Stimulated activated CD4-positive, alpha-beta T cell treated with anti-CD3 and anti-CD28 coated beads, Interleukin-1b, Interleukin-23, amount 100 ng/mL, for 4 hours (primary cell): ENCODE measurements at regions not wholly inside any gene's neighbourhood (a gene's known extent, or its start where the extent isn't known, plus 50 kb on each side); places are given as distances from the start of the nearest gene placed in this dataset.
A peak's percentile ranks its signal among the peaks of the same experiment; 100 is the strongest.

Experiments
- DNase-seq, 2 donors: peaks; one replicate each; pipeline ENCODE4 v3.0.0-alpha.2; 2020; ENCODE audit warnings: low read depth in 2 of 2

DNA sequence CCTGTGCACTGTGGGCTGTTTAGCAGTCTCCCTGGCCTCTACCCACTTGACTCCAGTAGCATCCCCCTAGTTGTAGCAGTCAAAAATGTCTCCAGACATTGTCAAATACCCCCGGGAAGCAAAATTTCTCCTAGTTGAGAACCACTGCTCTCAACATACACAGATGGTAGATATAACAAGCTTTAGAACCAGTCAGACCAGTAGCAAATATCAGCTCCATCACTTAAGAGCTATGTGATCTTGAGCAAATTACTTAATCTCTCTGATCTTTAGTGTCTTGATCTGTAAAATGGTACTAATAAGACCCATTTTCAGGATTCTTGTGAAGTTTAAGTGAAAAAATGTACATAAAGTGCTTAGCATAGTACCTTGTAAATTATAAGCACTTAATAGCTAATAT, 96.2 kb downstream of the DUSP6 start:
- DNase-seq, result no peak

GRCh38 chr12:89253488-89253887, 98.8 kb downstream of the DUSP6 start:
- DNase-seq, result no peak

DNA sequence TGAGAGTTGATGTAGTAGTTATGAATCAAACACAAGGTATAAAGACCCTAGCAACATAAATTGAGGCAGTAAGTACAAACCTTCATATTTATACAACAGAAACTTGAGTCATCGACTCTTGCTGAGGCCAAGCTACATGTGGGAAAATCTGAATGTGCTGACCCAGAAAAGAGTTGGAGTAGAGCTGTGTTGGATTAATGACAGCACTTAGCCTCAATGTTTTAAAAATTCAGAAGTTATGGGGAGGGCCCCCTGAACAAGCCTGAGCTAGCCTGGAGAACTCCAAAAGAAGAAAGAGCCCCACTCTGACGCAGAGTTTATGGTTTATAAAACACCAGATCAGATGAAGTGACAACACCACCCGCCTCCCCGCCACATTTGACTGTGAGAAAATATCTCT, 100.0 kb downstream of the DUSP6 start:
- DNase-seq, result no peak

- DNase-seq, result no peak
Observed at GRCh38 chr12:89251342-89252271, 100.7 kb downstream of the DUSP6 start.

GRCh38 chr12:89250636-89251035, 101.7 kb downstream of the DUSP6 start:
- no peak for DNase-seq

GRCh38 chr12:89250213-89250612, 102.1 kb downstream of the DUSP6 start:
- no peak for DNase-seq

DNA sequence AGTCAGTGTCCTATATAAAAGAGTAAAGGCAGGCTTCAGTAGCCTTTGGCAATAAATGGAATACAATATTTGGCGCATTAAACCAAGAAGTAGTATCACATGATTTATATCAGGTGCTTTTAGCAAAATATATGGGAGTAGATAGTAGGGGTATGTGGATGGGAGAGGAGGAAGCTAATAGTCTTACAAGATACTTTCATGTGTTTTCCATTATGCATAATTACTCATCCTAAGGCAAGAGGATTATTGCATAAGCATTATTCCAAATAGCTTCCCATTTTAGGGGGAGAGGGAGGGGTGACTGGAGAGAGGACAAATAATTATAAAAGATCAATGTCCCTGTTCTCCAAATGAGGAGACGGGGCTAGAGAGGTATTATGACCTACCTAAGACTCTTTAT, 104.3 kb downstream of the DUSP6 start:
- no peak for DNase-seq

- no peak for DNase-seq
Observed at GRCh38 chr12:89247541-89247942, 104.8 kb downstream of the DUSP6 start.

- peak in 1 of 2 donors; percentile 31 for DNase-seq
Observed at GRCh38 chr12:89245090-89245489, 107.2 kb downstream of the DUSP6 start.

DNA sequence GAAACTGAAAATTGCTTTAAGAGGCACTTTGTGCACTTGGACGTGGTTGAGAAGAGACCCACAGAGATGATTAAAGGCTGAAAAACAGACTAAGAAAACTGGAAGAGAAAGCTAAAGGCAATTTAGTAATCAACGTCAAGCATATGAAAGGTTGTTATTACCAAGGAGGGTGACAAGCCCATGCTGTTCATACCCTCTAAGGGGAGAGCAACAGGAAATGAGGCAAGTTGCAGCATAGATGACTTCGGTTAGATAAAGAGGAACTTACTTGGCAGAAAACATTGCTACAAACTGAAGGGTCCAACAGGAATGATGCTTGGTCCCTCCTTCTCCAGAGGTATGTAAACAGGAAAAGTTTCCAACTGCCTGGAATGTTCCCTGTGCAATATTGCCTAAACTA, 107.8 kb downstream of the DUSP6 start:
- DNase-seq, result no peak

DNA sequence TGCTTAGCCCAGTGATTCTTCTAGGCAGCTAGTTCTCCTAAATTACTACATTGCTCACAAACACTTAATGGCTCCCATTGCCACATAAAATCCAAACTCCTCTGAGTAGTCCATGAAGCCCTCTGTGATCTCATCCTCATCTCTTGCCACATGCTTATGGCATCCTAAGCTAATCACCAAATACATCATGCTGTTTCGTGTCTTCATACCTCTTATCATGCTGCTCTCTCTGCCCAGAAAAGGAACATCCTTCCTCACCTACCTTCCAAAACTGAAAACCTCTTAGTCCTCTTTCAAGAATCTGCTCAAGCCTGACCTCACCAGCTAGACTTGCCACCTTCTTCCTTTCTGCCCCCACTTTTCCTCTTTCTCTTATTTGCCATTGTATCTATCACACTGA, 108.5 kb downstream of the DUSP6 start:
- no peak for DNase-seq

GRCh38 chr12:89239534-89239933, 112.8 kb downstream of the DUSP6 start:
- DNase-seq, result no peak

GRCh38 chr12:89238593-89238992, 113.7 kb downstream of the DUSP6 start:
- no peak for DNase-seq

DNA sequence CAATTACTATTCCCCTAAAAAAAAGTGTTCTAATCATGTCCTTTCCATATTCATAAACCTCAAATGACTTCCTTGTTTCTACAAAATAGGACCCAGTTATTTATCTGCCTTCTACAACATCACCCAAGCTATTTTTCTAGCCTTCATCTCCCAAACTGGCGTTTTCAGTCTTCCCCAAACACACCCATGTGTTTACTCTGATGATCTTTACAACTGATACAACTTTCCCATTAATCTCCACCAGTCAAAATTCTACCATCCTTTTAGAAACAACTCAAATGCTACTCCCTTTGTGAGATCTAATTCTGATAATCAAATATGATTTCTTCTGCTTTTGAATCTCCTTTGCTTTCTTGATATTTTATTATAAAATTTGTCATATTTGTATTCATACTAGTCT, 114.5 kb downstream of the DUSP6 start:
- DNase-seq, result no peak

DNA sequence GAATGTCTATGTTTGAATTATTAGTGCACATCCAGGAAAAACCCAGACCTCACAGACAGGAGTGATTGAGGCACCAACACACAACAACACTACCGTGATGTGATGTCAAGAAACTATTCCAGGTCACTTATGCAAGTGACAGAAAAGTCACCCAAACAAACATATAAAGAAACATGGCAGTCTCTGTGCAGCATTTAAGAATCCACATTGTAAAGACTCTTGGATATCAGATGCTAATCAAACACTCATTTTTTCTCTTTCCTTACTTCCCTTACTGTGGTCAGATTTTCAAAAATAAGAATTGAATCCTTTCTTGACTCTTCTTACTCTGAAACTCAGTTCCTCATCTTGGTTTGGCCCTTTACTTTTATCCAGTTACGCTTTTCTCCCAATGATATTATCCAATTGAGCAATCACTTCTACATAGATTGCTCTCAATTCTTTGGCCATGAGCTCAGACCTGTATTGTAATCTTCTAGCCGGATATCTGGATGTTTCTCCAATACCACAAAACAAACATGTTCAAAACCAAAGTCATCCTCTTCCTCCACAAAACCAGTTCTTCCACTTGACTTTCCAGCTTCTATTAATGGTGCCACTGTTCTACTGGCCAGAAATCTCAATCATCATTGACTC, 115.4 kb downstream of the DUSP6 start:
- DNase-seq, result no peak

- no peak for DNase-seq
Observed at GRCh38 chr12:89236237-89236636, 116.1 kb downstream of the DUSP6 start.

DNA sequence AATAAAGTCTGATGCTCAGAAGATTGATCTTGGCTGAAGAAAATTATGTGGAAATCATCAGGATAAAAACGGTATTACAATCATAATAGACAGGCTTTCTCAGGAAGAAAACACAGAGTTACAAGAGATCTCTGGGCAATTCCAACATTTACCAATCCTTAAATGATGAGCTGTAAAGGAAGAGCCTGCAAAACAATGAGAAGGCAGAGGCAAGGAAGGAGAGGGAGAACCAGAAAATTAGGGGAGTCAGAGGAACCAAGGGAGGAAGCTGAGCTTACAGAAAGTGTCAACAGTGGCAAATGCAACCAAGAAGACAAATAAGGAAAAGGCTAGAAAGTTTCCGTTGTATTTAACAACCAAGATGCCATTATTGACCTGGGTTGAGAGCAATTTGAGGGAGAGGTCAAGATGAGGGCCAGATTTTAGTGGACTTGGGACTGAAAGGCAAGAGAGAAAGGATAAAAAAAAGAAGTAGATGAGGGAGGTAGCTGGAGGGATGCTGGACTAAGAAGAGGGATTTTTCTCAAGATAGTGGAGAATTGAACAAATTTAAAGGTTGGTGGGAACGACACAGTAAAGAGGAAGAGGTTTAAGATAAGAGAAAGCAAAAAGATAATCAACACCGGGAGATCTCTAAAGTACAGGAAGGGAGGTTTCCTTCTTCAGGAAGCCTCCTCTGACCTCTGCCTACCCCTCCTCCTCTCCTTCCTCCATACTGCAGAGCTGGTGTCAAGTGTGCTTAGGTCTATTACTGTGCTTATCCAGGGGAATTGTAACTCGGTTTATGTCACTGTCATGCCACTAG, 116.9 kb downstream of the DUSP6 start:
- no peak for DNase-seq

DNA sequence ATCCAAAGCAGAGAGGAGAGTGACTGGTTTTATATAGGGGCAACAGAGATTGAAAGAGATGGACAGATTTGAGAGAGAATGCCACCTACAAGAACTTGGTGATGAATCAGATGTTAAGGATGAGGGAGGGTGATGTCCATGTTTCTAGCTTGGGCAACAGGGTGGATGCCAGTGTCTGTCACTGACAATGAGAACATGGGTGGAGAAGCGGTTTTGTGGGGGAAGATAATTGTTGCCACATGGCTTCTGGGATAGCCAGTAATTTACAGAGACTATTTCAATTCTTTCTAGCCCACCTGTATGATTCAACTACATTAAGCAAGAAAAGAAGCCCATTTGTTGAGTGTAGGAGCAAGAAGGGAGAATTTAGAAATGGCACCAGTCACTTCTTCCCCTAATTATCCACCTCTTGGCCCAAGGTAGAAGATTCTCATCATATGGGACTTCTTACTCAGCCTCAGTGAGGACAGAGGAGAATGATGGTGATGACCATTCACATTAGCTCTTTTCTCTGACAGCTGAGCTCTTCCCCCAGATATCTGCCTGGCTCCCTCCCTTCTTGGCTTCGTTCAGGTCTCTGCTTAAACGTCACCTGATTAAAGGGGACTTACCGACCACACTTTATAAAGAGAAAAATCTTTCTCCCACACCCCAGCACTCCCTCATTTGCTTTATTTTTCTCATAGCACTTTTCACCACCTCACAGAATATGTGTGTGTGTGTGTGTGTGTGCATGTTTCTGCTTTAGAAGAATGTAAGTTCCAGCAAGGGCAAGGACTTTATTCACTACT, 117.8 kb downstream of the DUSP6 start:
- no peak for DNase-seq

DNA sequence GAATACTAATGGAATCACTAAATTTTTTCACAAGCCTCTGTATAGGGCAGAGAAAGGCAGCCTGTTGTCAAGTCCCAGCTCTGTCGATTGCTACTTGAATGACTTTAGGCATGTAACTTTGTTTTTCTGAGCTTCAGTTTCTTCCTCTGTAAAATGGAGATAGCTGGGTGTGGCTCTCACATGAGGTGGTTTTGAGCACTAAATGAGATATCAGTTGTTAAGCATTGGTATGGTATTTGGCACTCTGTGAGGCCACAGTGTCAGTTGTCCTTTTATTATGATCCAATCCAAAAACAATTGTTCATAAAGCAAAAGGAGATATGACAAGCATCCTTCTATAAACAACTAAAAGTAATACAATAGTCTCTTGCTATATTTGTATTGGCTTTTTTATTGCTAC, 120.6 kb downstream of the DUSP6 start:
- DNase-seq, result no peak

DNA sequence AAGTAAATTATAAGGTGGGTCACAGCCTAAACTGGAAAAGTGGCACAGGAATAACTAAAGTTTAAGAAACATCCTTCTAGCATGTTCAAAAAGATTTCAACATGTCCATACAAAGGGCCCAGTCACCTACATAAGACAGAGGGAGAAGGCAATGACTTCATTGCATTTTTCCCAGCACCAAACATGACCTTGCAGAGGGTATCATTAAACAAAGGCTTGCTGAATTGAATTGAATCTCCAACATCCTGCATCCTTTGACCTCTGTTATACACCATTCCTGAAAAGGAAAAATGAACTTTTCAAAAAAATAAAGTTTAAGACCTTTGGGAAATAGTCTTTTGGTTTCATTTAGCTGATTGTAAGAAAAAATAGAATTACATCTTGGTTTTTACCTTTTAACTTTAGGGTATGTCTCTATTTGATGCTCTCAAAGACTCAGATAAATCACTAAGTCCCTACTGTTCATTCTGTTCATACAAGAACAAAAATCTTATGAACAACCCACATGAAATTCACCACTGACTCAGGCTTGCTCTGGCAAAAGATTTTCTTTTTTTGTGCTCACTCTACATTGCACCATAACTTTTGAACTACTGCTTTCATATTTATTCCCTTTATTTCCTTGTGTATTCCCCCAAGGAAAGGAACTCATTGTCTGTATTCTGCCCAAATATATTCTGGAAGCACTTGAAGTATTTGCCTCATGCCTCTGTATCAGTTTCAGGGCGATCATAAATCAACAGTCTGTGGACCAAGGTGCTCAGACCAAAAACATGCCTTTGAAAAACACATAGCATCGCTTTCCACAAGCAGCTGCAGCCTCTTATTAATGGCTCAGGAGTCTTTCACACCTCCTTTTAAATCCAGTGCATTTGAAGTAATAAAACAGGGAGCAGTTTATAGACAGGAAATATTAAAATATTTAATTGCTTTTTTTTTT, 121.7 kb downstream of the DUSP6 start:
- DNase-seq, result no peak

- no peak for DNase-seq
Observed at GRCh38 chr12:89228491-89228890, 123.8 kb downstream of the DUSP6 start.
